SJCRH30 (cell line): ENCODE measurements at regions not wholly inside any gene's neighbourhood (a gene's known extent, or its start where the extent isn't known, plus 50 kb on each side); places are given as distances from the start of the nearest gene placed in this dataset.

Experiments used
- DNase-seq, 2 experiments: peaks; one replicate each; pipeline ENCODE4 v3.0.0-alpha.2; 2015 to 2020
- H3K27ac ChIP-seq: fragments of 250-450 bp; sonication (Bioruptor Pico); 2 replicates; pipeline ENCODE4 v1.5.1; 2020; ENCODE audit warnings: mild to moderate bottlenecking, moderate library complexity
- H3K27me3 ChIP-seq: fragments of 250-450 bp; sonication (Bioruptor Pico); 2 replicates; pipeline ENCODE4 v1.5.1; 2020; ENCODE audit warnings: mild to moderate bottlenecking, moderate library complexity
- H3K36me3 ChIP-seq: fragments of 250-450 bp; sonication (Bioruptor Pico); 2 replicates; pipeline ENCODE4 v1.5.1; 2020; ENCODE audit warnings: mild to moderate bottlenecking, moderate library complexity
- H3K4me1 ChIP-seq: fragments of 250-450 bp; sonication (Bioruptor Pico); 2 replicates; pipeline ENCODE4 v1.5.1; 2020; ENCODE audit warnings: mild to moderate bottlenecking, moderate library complexity
- H3K4me3 ChIP-seq: fragments of 250-450 bp; sonication (Bioruptor Pico); 2 replicates; pipeline ENCODE4 v1.5.1; 2020; ENCODE audit warnings: mild to moderate bottlenecking, moderate library complexity
- H3K9me3 ChIP-seq: fragments of 250-450 bp; sonication (Bioruptor Pico); replicated peaks from 2 replicates; pipeline ENCODE4 v1.5.1; 2020; ENCODE audit warnings: mild to moderate bottlenecking, moderate library complexity

- H3K4me3 ChIP-seq, result no peak overlapping the region
- H3K27me3 ChIP-seq, result no peaks in the 10 kb centered on the region
- peak; percentile 94 to 95 for DNase-seq
- H3K36me3 ChIP-seq, result peaks cover 32% of the 10 kb centered on the region
- H3K9me3 ChIP-seq, result no peaks in the 10 kb centered on the region
- H3K27ac ChIP-seq, result peak overlapping the region; percentile 79
- peaks cover 32% of the 10 kb centered on the region for H3K4me1 ChIP-seq
Observed at GRCh38 chr12:124445121-124445718, 122.2 kb downstream of the NCOR2 start.

- Histone ChIP-seq H3K27me3 (no peaks in the 10 kb centered on the region), H3K4me3 (no peak overlapping the region), H3K27ac (peak overlapping the region; percentile 79), H3K36me3 (peaks cover 32% of the 10 kb centered on the region), H3K4me1 (peaks cover 32% of the 10 kb centered on the region), H3K9me3 (no peaks in the 10 kb centered on the region)
- no peak for DNase-seq
Observed at GRCh38 chr12:124443931-124444712, 123.3 kb downstream of the NCOR2 start.

- no peak for DNase-seq
- Histone ChIP-seq H3K27ac (no peak overlapping the region), H3K36me3 (peaks cover 32% of the 10 kb centered on the region)
Observed at GRCh38 chr12:124442772-124443445, 124.5 kb downstream of the NCOR2 start.

DNA sequence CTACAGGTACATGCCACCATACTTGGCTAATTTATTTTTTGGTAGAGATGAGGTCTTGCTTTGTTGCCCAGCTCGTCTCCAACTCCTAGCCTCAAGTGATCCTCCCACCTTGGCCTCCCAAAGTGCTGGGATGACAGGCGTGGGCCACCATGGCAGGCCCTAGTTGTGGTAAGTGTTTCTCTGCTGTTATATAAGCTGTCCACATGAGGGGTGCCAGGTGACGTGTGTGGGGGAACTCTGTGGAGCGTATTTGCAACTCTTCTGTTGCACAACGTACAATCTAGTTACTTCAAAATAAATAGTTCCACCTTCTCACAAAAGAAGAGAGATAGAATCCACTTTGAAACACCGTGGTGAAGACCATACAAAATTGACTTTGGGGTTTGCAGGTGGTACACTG is 125.1 kb downstream of the NCOR2 start:
- no peak for DNase-seq
- H3K27ac ChIP-seq, result no peak overlapping the region

More at GRCh38 chr12:124442772-124443445, 124.5 kb downstream of the NCOR2 start:
- Histone ChIP-seq H3K27me3 (no peaks in the 10 kb centered on the region), H3K4me1 (peaks cover 39% of the 10 kb centered on the region), H3K9me3 (no peaks in the 10 kb centered on the region), H3K4me3 (no peak overlapping the region)

DNA sequence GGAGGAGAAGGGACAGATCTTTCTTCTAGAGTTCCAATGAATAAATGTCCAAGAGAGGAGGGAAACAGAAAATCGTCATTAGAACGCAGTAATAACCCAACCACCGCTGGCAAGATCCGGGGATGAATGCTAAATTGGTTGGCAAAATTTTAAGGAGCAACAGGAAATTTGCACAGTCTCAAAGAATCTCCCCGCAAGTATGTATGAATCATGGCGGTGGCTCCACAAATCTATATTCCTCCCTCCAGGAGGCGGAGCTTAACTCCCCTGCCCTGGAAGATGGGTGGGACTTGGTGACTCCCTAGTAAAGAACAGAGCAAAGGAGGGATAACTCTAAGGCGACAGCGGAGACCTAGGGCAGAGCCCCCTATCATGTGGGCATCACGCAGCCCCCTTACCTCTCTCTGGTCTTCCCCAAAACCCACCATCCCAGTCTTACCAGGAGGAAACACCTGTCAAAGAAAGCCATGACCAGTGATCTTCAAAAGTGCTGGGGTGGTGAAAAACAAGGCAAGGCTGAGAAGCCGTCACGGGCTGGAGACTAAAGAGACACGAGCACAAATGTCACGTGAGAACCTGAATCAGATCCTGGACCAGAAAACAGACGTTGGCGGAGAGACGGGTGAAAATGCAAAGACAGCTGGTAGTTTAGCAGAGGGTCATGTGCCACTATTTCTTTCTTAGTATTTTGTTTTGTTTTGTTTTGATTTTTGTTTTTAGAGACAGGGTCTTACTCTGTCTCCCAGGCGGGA is 125.8 kb downstream of the NCOR2 start:
- no peak overlapping the region for H3K4me3 ChIP-seq
- no peaks in the 10 kb centered on the region for H3K27me3 ChIP-seq
- H3K9me3 ChIP-seq, result no peaks in the 10 kb centered on the region
- peaks cover 34% of the 10 kb centered on the region for H3K36me3 ChIP-seq
- H3K4me1 ChIP-seq, result peaks cover 49% of the 10 kb centered on the region
- peak in 1 of 2 experiments; percentile 40 for DNase-seq
- no peak overlapping the region for H3K27ac ChIP-seq

More for the DNA sequence above, 125.1 kb downstream of the NCOR2 start:
- H3K4me1 ChIP-seq, result peaks cover 44% of the 10 kb centered on the region
- no peaks in the 10 kb centered on the region for H3K9me3 ChIP-seq
- H3K27me3 ChIP-seq, result no peaks in the 10 kb centered on the region
- peaks cover 32% of the 10 kb centered on the region for H3K36me3 ChIP-seq
- H3K4me3 ChIP-seq, result no peak overlapping the region

- Histone ChIP-seq H3K4me1 (peaks cover 44% of the 10 kb centered on the region), H3K9me3 (no peaks in the 10 kb centered on the region), H3K36me3 (peaks cover 41% of the 10 kb centered on the region), H3K27ac (no peak overlapping the region), H3K4me3 (no peak overlapping the region), H3K27me3 (no peaks in the 10 kb centered on the region)
- DNase-seq, result no peak
Observed at GRCh38 chr12:124440841-124441381, 126.5 kb downstream of the NCOR2 start.

DNA sequence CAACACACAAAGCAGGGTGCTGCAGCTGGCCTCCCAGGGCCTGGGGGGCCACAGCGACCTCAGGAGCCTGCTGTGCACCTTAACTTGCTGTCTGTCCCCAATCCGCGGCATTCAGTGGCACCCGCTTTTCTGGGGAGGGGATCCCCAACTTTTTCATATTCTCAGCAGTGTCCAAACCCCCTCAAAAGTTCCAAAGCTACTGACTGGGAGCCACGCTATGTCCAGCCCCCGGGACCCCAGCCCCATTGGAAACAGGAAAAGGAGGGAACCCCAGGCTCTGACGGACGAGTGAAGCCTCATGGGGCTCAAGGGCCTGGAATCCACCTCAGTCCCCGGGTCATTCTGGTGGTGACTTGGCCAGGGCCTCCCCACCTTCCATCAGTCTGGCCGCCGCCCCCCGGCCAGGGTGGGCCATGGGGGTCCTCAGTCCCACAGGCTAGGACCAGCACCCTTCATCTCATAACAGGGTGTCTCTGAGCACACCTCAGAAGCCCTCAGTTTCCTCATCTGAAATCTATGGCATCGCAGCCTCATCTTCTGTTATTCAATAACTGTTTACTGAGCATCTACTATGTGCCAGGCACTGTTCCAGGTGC is 127.3 kb downstream of the NCOR2 start:
- Histone ChIP-seq H3K9me3 (no peaks in the 10 kb centered on the region), H3K27ac (no peak overlapping the region), H3K4me3 (no peak overlapping the region), H3K36me3 (peaks cover 45% of the 10 kb centered on the region), H3K27me3 (no peaks in the 10 kb centered on the region), H3K4me1 (peaks cover 38% of the 10 kb centered on the region)
- DNase-seq, result no peak

GRCh38 chr12:124438437-124439056 is 128.9 kb downstream of the NCOR2 start:
- peak; percentile 79 for DNase-seq
- no peaks in the 10 kb centered on the region for H3K9me3 ChIP-seq
- peaks cover 32% of the 10 kb centered on the region for H3K36me3 ChIP-seq
- H3K27ac ChIP-seq, result peak overlapping the region; percentile 47; the same call in 1 of the 2 replicates
- no peak overlapping the region for H3K4me3 ChIP-seq
- H3K27me3 ChIP-seq, result no peaks in the 10 kb centered on the region
- H3K4me1 ChIP-seq, result peaks cover 31% of the 10 kb centered on the region

GRCh38 chr12:124437617-124438436 is 129.6 kb downstream of the NCOR2 start:
- Histone ChIP-seq H3K4me1 (peaks cover 31% of the 10 kb centered on the region), H3K36me3 (peaks cover 26% of the 10 kb centered on the region), H3K27me3 (no peaks in the 10 kb centered on the region), H3K4me3 (no peak overlapping the region), H3K9me3 (no peaks in the 10 kb centered on the region), H3K27ac (peak overlapping the region; percentile 47)
- DNase-seq, result peak; percentile 78 to 86

GRCh38 chr12:124437121-124437520 is 130.3 kb downstream of the NCOR2 start:
- peak overlapping the region; percentile 47 for H3K27ac ChIP-seq
- DNase-seq, result peak; percentile 62 to 70
- H3K4me3 ChIP-seq, result no peak overlapping the region
- H3K36me3 ChIP-seq, result peaks cover 19% of the 10 kb centered on the region
- no peaks in the 10 kb centered on the region for H3K27me3 ChIP-seq
- no peaks in the 10 kb centered on the region for H3K9me3 ChIP-seq
- peaks cover 31% of the 10 kb centered on the region for H3K4me1 ChIP-seq

DNA sequence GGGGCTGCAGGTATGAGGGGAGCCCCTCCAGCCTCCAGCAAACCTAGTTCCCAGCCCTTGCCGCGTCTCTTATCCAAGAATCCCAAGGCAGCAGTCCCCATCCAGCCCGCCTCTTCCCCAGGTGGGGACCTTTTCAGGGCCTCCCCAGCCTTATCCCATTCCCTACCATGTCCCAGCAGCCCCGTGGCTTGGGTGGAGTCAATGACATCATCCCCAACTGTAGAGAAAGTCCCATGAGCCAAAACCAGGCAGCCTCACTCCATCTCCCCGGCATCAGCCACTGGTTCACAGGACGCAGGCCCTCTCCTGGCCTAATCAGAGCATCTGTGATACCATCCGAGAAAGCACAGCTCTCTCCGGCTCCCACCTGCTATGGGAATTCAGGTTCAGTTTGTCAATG is 131.0 kb downstream of the NCOR2 start:
- H3K36me3 ChIP-seq, result peaks cover 19% of the 10 kb centered on the region
- no peak overlapping the region for H3K4me3 ChIP-seq
- H3K27me3 ChIP-seq, result no peaks in the 10 kb centered on the region
- H3K9me3 ChIP-seq, result no peaks in the 10 kb centered on the region
- no peak overlapping the region; the same call in 1 of the 2 replicates for H3K27ac ChIP-seq
- peaks cover 25% of the 10 kb centered on the region for H3K4me1 ChIP-seq
- DNase-seq, result peak in 1 of 2 experiments; percentile 36

- Histone ChIP-seq H3K9me3 (no peaks in the 10 kb centered on the region), H3K4me1 (peaks cover 24% of the 10 kb centered on the region), H3K27me3 (no peaks in the 10 kb centered on the region), H3K36me3 (peaks cover 18% of the 10 kb centered on the region), H3K4me3 (no peak overlapping the region), H3K27ac (no peak overlapping the region)
- DNase-seq, result no peak
Observed at GRCh38 chr12:124435806-124436345, 131.5 kb downstream of the NCOR2 start.
